Hindlimb muscle (tissue), 1 donor: ENCODE measurements at regions not wholly inside any gene's neighbourhood (a gene's known extent, or its start where the extent isn't known, plus 50 kb on each side); places are given as distances from the start of the nearest gene placed in this dataset.
"Not testable (repeated sequence)": the region's sequence is repeated elsewhere in the genome, so short reads cannot be mapped to it uniquely, and the experiment has no call there.

Source experiments
- DNase-seq: peaks from one replicate; pipeline ENCODE4 v3.0.0-alpha.2; 2013

DNA sequence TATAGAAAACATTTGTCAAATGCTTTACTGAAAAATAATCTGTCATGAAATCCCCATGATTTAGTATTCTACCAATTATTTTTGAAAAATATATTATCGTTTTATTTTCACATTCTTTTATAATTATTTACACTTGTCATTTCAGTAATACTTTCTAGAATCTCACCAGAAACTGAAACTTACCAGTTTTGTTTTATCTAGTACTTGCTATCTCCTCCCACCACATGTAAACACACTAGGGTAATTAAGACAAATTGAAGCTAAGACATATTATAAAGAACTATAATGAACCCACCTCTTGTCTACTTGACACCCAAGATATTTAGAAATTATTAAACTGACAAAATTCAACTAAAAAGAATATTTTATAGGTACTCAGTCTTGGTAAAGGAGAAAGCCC lies 51.5 kb upstream of the GRM3 start:
- no peak for DNase-seq

- DNase-seq = no peak
Observed at GRCh38 chr7:86574006-86574405, 69.7 kb upstream of the GRM3 start.

- DNase-seq = no peak
Observed at GRCh38 chr7:86558680-86559501, 84.8 kb upstream of the GRM3 start.

GRCh38 chr7:86534641-86535040 lies 109.1 kb upstream of the GRM3 start:
- DNase-seq = no peak

DNA sequence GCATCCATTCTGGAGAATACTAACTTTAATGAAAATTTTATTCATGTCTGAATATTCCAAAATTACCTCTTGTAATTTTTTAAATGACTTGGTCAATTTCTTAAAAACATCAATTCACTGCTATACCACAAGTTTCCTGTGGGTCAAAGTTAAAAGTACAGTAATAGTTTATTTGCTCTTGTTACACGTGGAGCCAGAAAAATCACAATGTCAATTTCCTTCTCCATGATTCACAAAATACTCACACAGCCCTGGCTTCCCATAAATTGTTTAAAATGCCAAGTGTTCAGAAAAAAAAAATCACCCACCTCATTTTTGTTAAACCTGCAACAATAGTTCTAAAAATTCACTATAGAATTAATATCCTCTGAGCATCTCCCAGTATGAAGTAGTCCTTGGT lies 139.5 kb upstream of the GRM3 start:
- DNase-seq = no peak

DNA sequence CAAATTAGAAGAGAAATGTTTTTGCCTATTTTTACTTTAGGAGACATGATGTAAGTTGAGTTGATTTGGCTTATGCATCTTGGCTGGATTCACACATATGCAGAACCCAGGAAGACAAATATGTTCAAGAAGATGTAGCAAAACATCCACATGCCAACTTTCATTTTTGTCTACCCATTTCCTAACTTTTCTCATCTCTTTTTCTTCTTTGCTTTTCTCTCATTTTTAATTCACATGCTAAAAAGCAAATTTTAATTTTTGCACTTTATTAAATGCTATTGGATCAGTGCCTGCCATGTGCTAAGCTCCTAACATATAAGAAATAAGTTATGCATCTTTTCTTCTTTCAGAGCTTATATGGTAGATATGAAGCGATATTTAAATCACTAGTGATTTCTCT lies 143.7 kb upstream of the GRM3 start:
- DNase-seq = no peak

- DNase-seq = no peak
Observed at GRCh38 chr7:86485827-86486226, 157.9 kb upstream of the GRM3 start.

GRCh38 chr7:86479144-86479543 lies 164.6 kb upstream of the GRM3 start:
- DNase-seq = peak; percentile 13

- no peak for DNase-seq
Observed at GRCh38 chr7:86477343-86477935, 166.3 kb upstream of the GRM3 start.

DNA sequence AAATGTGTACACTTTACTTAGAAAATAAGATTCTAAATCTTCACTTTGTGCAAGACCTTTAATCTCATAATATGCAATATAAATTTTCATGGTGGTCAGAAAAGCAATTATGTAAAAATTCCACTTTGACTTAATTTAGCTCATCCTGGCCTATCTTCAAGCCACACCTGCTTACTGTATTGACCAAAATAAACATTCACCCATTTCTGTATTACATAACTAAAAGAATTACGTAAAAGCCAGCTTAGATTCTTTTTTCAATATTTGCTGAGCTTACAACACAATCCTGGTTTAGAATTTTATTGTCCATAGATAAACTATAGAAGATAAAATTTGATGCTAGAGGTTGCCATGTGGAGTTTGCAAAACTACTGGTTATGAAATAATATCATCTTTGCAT lies 172.9 kb upstream of the GRM3 start:
- no peak for DNase-seq

- peak; percentile 41 for DNase-seq
Observed at GRCh38 chr7:86469680-86470295, 173.9 kb upstream of the GRM3 start.

- DNase-seq = no peak
Observed at GRCh38 chr7:86454753-86455152, 189.0 kb upstream of the GRM3 start.

GRCh38 chr7:86453454-86453853 lies 190.3 kb upstream of the GRM3 start:
- DNase-seq = no peak

GRCh38 chr7:86448856-86449255 lies 194.9 kb upstream of the GRM3 start:
- no peak for DNase-seq

- DNase-seq = no peak
Observed at GRCh38 chr7:86445285-86445684, 198.4 kb upstream of the GRM3 start.

GRCh38 chr7:86444245-86444644 lies 199.5 kb upstream of the GRM3 start:
- no peak for DNase-seq

- DNase-seq = not testable (repeated sequence)
Observed at GRCh38 chr7:86440420-86440819, 203.3 kb upstream of the GRM3 start.

DNA sequence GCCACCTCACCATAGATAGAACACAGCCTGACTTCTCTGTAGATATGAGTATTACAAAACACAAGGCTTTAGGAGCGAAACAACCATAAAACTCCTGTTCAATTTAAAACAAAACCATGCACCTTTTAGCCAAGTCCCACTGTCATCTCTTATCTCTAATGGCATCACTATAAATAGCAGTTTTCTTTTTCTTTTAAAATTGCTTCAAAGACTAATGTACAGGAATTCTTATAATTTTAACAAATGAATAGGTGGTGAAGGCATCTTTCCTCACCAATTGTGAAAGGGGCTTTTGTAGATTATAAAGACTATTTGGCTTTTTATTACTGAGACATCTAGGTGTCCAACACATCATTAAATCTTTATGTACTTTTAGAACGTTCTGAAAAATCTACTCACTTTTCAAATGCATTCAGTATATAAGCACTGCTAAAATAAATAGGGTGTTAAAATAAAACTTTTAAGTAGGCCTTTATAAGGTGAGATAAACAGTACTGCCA lies 205.7 kb upstream of the GRM3 start:
- no peak for DNase-seq

DNA sequence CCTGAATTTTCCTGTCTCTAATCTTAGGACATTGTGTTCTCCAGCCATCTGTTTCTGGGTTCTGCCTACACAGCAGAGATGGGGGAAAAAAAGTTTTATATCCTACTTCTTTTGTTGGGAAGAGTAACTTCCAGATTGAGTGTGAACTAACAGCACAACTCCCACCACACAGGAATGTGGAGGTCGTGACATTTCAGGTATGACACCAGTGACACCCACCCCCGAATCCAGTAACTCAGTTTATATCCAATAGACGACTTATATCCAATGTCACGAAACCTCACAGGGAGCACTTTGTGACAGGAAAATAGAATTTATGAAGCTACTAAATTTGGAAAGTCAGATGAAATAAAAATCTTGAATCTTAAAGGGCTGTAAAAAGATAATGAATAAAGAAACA lies 211.9 kb upstream of the GRM3 start:
- no peak for DNase-seq

DNA sequence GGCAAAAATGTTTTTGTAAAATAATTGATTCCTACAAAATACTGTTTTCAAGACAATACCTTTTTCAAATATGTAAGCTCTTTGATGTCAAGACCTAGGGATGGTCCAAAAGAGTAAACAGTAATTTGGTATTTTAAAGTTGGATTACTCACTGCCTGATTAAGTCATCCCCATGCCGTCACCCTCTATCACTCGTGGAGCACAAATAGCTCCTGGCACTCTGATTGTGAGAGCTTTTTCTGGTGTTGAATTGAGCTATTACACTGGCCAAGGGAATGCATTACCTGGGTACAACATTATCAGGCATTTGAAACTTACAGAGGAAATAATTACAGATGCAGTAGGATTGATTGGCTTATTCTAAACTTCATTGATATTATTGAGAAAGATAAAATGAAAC lies 231.9 kb upstream of the GRM3 start:
- no peak for DNase-seq

DNA sequence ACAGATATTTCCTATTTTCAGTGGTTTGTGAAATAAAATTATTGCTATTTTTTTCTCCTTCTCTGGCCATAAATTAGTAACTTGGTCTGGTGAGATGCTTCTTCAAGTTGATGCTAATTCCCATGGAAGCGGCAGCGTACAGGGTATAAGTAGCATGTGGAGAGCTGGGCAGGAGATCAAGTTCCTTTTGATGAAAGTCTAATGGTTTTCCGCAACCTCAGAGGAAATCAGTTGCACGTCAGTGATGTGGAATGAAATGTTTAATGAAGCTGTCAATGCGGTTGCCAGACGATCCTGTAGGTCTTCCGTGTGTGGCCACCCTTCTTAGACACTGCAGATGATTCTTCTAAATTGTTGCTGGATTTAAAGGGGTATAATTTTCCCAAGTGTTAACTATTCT lies 236.4 kb upstream of the GRM3 start:
- DNase-seq = no peak

DNA sequence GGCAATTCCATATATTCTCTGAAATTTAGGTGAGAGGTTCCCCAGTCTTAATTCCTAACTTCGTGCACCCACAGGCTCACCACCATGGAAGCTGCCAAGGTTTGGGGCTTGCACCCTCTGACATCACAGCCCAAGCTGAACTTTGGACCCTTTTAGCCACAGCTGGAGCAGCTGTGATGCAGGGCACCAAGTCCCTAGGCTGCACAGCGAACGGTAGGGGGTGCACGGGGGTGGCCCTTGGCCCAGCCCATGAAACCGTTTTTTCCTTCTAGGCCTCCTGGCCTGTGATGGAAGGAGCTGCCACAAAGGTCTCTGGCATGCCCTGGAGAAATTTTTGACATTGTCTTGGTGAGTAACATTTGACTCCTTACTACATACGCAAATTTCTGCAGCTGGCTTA lies 251.9 kb upstream of the GRM3 start:
- no peak for DNase-seq

- DNase-seq = not testable (repeated sequence)
Observed at GRCh38 chr7:86375602-86376001, 268.1 kb upstream of the GRM3 start.

GRCh38 chr7:86372262-86372661 lies 271.4 kb upstream of the GRM3 start:
- no peak for DNase-seq
